ENCODE measurements at regions not wholly inside any gene's neighbourhood (a gene's known extent, or its start where the extent isn't known, plus 50 kb on each side); places are given as distances from the start of the nearest gene placed in this dataset.

DNA sequence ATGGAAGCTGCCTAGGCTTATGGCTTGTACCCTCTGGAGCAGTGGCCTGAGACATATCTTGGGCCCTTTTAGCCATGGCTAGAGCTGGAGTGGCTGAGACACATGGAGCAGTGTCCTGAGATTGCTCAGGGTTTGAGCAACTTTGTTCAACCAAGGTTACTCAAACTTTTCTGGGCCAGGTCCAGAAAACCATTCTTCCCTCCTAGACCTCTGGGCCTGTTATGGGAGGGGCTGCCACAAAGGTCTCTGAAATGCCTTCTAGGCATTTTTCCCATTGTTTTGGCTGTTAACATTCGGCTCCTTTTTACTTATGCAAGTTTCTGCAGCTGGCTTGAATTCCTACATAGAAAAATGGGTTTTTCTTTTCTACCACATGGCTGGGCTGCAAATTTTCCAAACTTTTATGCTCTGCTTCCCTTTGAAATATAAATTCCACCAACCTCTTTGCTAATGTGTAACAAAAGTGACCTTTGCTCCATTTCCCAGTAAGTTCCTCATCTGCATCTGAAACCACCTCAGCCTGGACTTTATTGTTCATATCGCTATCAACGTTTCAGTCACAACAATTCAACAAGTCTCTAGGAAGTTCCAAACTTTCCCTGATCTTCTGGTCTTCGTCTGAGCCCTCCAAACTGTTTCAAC is 84.9 kb upstream of the MAP4K3 start:
- no peaks in the 10 kb centered on the region for H3K4me1 ChIP-seq (ENCODE audit: control insufficient read depth, insufficient read depth, low read length)
- TF ChIP-seq, protein P1, sequence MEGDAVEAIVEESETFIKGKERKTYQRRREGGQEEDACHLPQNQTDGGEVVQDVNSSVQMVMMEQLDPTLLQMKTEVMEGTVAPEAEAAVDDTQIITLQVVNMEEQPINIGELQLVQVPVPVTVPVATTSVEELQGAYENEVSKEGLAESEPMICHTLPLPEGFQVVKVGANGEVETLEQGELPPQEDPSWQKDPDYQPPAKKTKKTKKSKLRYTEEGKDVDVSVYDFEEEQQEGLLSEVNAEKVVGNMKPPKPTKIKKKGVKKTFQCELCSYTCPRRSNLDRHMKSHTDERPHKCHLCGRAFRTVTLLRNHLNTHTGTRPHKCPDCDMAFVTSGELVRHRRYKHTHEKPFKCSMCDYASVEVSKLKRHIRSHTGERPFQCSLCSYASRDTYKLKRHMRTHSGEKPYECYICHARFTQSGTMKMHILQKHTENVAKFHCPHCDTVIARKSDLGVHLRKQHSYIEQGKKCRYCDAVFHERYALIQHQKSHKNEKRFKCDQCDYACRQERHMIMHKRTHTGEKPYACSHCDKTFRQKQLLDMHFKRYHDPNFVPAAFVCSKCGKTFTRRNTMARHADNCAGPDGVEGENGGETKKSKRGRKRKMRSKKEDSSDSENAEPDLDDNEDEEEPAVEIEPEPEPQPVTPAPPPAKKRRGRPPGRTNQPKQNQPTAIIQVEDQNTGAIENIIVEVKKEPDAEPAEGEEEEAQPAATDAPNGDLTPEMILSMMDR (IDR thresholded peaks at IDR 0.05): no peak
- H3K27me3 ChIP-seq (ENCODE audit: control insufficient read depth, insufficient read depth, low read length): no peaks in the 10 kb centered on the region
- no peak for DNase-seq
- ATAC-seq: no peak
- no peak overlapping the region for H3K4me3 ChIP-seq (ENCODE audit: low read length)
- H3K9me3 Mint-ChIP-seq: no peaks in the 10 kb centered on the region
- H3K36me3 ChIP-seq (ENCODE audit: control insufficient read depth, insufficient read depth, low read length): no peaks in the 10 kb centered on the region
- H3K27ac Mint-ChIP-seq: no peak overlapping the region
- no peaks in the 10 kb centered on the region for H3K36me3 Mint-ChIP-seq
- H3K4me1 Mint-ChIP-seq: no peaks in the 10 kb centered on the region
- intact Hi-C loops (cut with micrococcal nuclease): no loop called here
- no peak overlapping the region for H3K4me3 Mint-ChIP-seq
- no peak overlapping the region for H3K27ac ChIP-seq (ENCODE audit: low read length)
- no peaks in the 10 kb centered on the region for H3K27me3 Mint-ChIP-seq (ENCODE audit: low read depth in 2 of 2)
- 65% methylated on average over 4 of the region's 4 CpGs for WGBS (ENCODE audit: insufficient coverage)
- H3K9me3 ChIP-seq (ENCODE audit: control insufficient read depth, insufficient read depth, low read length): peaks cover 3% of the 10 kb centered on the region

DNA sequence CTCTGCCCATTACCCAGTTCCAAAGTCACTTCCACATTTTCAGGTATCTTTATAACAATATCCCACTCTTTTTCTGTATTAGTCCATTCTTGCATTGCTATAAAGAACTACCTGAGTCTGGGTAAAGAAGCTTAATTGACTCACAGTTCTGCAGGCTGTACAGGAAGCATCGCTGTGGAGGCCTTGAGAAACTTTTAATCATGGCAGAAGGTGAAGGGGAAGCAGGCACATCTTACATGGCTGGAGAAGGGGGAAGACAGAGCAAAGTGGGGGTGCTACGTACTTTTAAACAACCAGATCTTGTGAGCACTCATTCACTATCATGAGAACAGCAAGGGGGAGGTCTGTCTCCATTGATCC is 85.4 kb upstream of the MAP4K3 start:
- Histone ChIP-seq H3K9me3 (ENCODE audit: control insufficient read depth, insufficient read depth, low read length) (peaks cover 3% of the 10 kb centered on the region), H3K36me3 (ENCODE audit: control insufficient read depth, insufficient read depth, low read length) (no peaks in the 10 kb centered on the region), H3K27me3 (ENCODE audit: control insufficient read depth, insufficient read depth, low read length) (no peaks in the 10 kb centered on the region), H3K4me3 (ENCODE audit: low read length) (no peak overlapping the region), H3K27ac (ENCODE audit: low read length) (no peak overlapping the region), H3K4me1 (ENCODE audit: control insufficient read depth, insufficient read depth, low read length) (no peaks in the 10 kb centered on the region)
- no peak overlapping the region for H3K4me3 Mint-ChIP-seq
- 90% methylated on average over 1 of the region's 2 CpGs for WGBS (ENCODE audit: insufficient coverage)
- H3K9me3 Mint-ChIP-seq: no peaks in the 10 kb centered on the region
- intact Hi-C loops (cut with micrococcal nuclease): no loop called here
- TF ChIP-seq, protein P1 (IDR thresholded peaks at IDR 0.05): no peak
- DNase-seq (no peak), ATAC-seq (no peak)
- H3K27ac Mint-ChIP-seq: no peak overlapping the region
- no peaks in the 10 kb centered on the region for H3K27me3 Mint-ChIP-seq (ENCODE audit: low read depth in 2 of 2)
- H3K4me1 Mint-ChIP-seq: no peaks in the 10 kb centered on the region
- H3K36me3 Mint-ChIP-seq: no peaks in the 10 kb centered on the region

DNA sequence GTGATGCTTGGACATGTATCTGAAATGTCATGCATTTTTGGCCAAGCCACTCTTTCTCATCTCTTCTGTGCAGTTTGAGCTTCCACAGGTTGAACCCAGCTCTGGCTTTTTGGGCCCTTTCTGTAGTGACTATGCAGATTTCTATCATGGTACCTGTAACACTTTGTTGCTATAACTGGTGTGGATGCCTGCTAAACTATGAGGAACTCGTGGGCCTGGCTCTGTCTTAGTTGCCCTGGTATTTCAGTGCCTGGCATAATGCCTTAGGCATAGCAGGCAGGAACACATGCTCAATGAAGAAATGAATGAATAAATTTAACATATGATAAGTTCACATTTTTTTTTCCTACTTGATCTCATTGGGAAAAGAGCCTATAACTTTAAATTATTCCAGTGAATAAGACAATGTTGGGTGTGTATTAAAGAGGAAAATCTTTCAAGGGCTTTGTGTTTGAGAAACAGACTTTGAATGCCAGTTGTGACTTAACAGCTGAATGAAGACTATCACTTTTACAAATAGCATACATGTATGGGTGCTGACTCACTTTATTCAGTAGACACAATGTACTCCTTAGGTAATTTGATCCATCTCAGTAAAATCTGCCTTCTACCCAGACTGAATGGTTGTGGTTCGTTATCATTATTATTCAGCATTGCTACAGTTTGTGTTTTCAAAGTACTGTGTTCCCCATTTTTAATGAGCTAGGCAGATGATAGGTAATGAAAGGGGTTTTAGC is 86.4 kb upstream of the MAP4K3 start:
- DNase-seq: no peak
- H3K27ac ChIP-seq (ENCODE audit: low read length): no peak overlapping the region

More for the DNA sequence above, 86.4 kb upstream of the MAP4K3 start:
- Histone ChIP-seq H3K4me3 (ENCODE audit: low read length) (no peak overlapping the region), H3K9me3 (ENCODE audit: control insufficient read depth, insufficient read depth, low read length) (peaks cover 3% of the 10 kb centered on the region), H3K4me1 (ENCODE audit: control insufficient read depth, insufficient read depth, low read length) (no peaks in the 10 kb centered on the region), H3K27me3 (ENCODE audit: control insufficient read depth, insufficient read depth, low read length) (no peaks in the 10 kb centered on the region), H3K36me3 (ENCODE audit: control insufficient read depth, insufficient read depth, low read length) (no peaks in the 10 kb centered on the region)
- Mint-ChIP-seq H3K27me3 (ENCODE audit: low read depth in 2 of 2) (no peaks in the 10 kb centered on the region), H3K36me3 (no peaks in the 10 kb centered on the region), H3K4me1 (no peaks in the 10 kb centered on the region), H3K4me3 (no peak overlapping the region), H3K27ac (no peak overlapping the region), H3K9me3 (no peaks in the 10 kb centered on the region)
- TF ChIP-seq, protein P1 (IDR thresholded peaks at IDR 0.05): no peak
- ATAC-seq: no peak
- intact Hi-C loops (cut with micrococcal nuclease): no loop called here
- WGBS (ENCODE audit: insufficient coverage): 92% methylated on average over 2 of the region's 2 CpGs

Measured in natural killer cell (primary cell).